ENCODE measurements at regions not wholly inside any gene's neighbourhood (a gene's known extent, or its start where the extent isn't known, plus 50 kb on each side); places are given as distances from the start of the nearest gene placed in this dataset.

DNA sequence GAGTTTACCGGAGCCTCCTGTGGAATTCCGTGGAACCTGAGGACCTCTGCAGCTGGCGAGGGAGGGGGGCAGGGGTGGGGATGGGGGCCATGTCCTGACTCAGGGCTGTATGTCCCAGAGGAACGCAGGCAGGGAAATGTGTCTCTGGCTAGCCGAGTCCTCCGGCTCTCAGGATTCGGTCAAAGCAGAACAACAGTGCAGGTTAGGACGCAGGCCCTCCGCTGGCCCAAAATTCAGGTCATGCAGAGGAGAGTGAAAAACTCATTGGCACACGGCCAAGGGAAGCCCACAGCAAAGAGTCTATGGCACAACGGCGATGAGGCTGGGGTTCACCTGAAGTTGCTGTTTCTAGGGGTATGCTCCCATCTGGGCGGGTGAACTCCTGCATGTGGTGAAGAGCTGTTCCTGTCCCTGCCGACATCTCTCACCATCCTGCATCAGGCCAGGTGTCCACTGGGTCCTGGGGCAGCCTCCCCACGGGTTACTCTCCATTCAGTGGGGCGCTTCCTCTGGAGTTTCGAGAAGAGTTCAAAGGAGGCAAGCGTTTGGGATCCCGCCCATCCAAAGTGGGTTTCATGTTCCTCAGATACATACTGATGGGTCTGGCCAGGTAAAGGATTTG, 1055.3 kb downstream of the BRD1 start:
- CTCF ChIA-PET = no interaction called here
- POLR2A ChIA-PET = no interaction called here
- intact Hi-C loops (cut with micrococcal nuclease; ENCODE audit: unreplicated experiment) = no loop called here
- Histone ChIP-seq H3K9me3 (ENCODE audit: control insufficient read depth, insufficient read depth, low read depth, low read length) (peaks cover 6% of the 10 kb centered on the region; the same call in 1 of the 2 replicates), H3K27me3 (ENCODE audit: control insufficient read depth, insufficient read depth, low read length) (no peaks in the 10 kb centered on the region), H3K4me3 (ENCODE audit: low read depth in 2 of 2, low read length in 2 of 2) (no peak overlapping the region), H3K36me3 (ENCODE audit: control insufficient read depth, insufficient read depth, low read length) (no peaks in the 10 kb centered on the region), H3K4me1 (ENCODE audit: control insufficient read depth, insufficient read depth, low read length) (no peaks in the 10 kb centered on the region), H3K27ac (ENCODE audit: low read length) (no peak overlapping the region)
- TF ChIP-seq, protein P1, sequence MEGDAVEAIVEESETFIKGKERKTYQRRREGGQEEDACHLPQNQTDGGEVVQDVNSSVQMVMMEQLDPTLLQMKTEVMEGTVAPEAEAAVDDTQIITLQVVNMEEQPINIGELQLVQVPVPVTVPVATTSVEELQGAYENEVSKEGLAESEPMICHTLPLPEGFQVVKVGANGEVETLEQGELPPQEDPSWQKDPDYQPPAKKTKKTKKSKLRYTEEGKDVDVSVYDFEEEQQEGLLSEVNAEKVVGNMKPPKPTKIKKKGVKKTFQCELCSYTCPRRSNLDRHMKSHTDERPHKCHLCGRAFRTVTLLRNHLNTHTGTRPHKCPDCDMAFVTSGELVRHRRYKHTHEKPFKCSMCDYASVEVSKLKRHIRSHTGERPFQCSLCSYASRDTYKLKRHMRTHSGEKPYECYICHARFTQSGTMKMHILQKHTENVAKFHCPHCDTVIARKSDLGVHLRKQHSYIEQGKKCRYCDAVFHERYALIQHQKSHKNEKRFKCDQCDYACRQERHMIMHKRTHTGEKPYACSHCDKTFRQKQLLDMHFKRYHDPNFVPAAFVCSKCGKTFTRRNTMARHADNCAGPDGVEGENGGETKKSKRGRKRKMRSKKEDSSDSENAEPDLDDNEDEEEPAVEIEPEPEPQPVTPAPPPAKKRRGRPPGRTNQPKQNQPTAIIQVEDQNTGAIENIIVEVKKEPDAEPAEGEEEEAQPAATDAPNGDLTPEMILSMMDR (IDR thresholded peaks at IDR 0.05) = no peak
- TF ChIP-seq TCF7L2 (IDR thresholded peaks at IDR 0.05; ENCODE audit: low read depth, low read length) (no peak), REST (IDR thresholded peaks at IDR 0.05; ENCODE audit: insufficient read depth in 1 of 2, low read depth in 2 of 2, low read length in 1 of 2) (no peak), POLR2AphosphoS5 (IDR thresholded peaks at IDR 0.05; ENCODE audit: low read depth, low read length) (no peak), SIN3A (IDR thresholded peaks at IDR 0.05; ENCODE audit: borderline replicate concordance, insufficient read depth, low read depth, low read length) (no peak)
- ATAC-seq = no peak
- in situ Hi-C loops (cut with HindIII; ENCODE audit: low pct_unique_long_range_greater_than_20kb, low sequenced_read_pairs) = no loop called here
- DNase-seq (ENCODE audit: low read depth, low spot score) = no peak
- BruUV-seq (replicated peaks) = no TSS peak

GRCh38 chr22:48765595-48765994, 1062.1 kb downstream of the BRD1 start:
- DNase-seq (ENCODE audit: low read depth, low spot score) = no peak
- BruUV-seq (replicated peaks) = no TSS peak
- CTCF ChIA-PET = no interaction called here

More at GRCh38 chr22:48765595-48765994, 1062.1 kb downstream of the BRD1 start:
- Histone ChIP-seq H3K4me3 (ENCODE audit: low read depth in 2 of 2, low read length in 2 of 2) (no peak overlapping the region), H3K27me3 (ENCODE audit: control insufficient read depth, insufficient read depth, low read length) (no peaks in the 10 kb centered on the region), H3K4me1 (ENCODE audit: control insufficient read depth, insufficient read depth, low read length) (no peaks in the 10 kb centered on the region), H3K27ac (ENCODE audit: low read length) (no peak overlapping the region), H3K36me3 (ENCODE audit: control insufficient read depth, insufficient read depth, low read length) (no peaks in the 10 kb centered on the region), H3K9me3 (ENCODE audit: control insufficient read depth, insufficient read depth, low read depth, low read length) (peaks cover 6% of the 10 kb centered on the region; the same call in 1 of the 2 replicates)
- in situ Hi-C loops (cut with HindIII; ENCODE audit: low pct_unique_long_range_greater_than_20kb, low sequenced_read_pairs) = no loop called here
- TF ChIP-seq, protein P1 (IDR thresholded peaks at IDR 0.05) = no peak
- TF ChIP-seq SIN3A (IDR thresholded peaks at IDR 0.05; ENCODE audit: borderline replicate concordance, insufficient read depth, low read depth, low read length) = no peak
- no peak for TF ChIP-seq REST (IDR thresholded peaks at IDR 0.05; ENCODE audit: insufficient read depth in 1 of 2, low read depth in 2 of 2, low read length in 1 of 2)
- TF ChIP-seq POLR2AphosphoS5 (IDR thresholded peaks at IDR 0.05; ENCODE audit: low read depth, low read length) = no peak
- TF ChIP-seq TCF7L2 (IDR thresholded peaks at IDR 0.05; ENCODE audit: low read depth, low read length) = no peak
- POLR2A ChIA-PET = no interaction called here
- no peak for ATAC-seq
- intact Hi-C loops (cut with micrococcal nuclease; ENCODE audit: unreplicated experiment) = no loop called here

Measured in Panc1 (cell line).